Right renal pelvis (tissue), 4 donors: ENCODE measurements at regions not wholly inside any gene's neighbourhood (a gene's known extent, or its start where the extent isn't known, plus 50 kb on each side); places are given as distances from the start of the nearest gene placed in this dataset.

Experiments
- DNase-seq, 4 donors: peaks; one replicate each; pipeline ENCODE4 v3.0.0-alpha.2; 2013; ENCODE audit warnings: low read depth in 4 of 4, low spot score in 3 of 4, missing footprints in 1 of 4

DNA sequence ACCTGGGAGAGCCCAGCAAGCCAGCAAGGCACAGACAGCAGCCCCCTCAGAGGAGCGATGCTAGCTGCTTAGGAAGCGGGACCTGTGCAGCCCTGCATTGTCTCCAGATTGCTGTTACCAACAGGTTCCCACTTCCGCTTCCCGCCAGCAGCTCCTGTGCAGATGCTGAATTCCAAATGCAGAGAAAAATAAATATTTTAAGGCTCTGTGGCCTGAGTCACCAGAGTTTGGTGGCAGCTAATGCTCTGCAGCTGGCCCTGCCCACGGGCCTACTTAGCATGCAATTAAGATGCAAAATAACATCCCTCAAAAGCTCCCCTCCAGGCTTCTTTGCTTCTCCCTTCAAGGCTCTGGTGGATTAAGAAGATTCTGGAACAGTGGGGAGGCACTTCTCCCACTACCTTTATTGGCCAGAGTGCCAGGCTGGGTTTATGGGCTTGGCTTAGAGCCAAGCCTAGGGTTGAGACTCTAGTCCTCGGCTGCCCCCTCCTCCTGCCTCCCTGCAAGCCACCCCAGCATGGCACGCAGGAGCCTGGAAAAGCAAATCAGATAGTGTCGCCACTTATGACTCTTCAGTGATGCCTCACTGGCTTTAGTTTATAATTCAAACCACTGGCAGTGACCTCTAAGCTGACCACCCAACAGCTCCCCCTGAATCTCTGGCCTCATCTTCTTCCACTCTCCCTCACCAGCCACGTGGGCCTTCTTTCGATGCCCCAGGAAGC, 207.1 kb upstream of the ZC3H12A start:
- DNase-seq, result no peak

DNA sequence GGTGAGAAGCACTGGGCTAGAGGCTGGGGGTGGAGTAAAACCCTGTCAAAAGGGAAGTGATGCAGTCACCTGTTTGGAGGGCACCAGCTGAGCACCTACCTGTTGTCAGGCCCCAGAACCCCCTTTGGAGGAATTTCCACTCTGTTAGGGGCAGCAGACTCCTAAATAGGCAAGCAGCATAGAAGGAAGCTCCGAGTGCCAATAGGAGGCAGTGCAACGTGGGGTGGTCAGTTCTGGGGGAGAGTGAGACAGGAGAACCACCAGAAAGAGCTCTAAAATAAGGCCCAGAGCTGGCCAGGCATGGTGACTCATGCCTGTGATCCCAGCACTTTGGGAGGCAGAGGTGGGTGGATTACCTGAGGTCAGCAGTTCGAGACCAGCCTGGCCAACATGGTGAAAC, 203.7 kb upstream of the ZC3H12A start:
- no peak for DNase-seq

DNA sequence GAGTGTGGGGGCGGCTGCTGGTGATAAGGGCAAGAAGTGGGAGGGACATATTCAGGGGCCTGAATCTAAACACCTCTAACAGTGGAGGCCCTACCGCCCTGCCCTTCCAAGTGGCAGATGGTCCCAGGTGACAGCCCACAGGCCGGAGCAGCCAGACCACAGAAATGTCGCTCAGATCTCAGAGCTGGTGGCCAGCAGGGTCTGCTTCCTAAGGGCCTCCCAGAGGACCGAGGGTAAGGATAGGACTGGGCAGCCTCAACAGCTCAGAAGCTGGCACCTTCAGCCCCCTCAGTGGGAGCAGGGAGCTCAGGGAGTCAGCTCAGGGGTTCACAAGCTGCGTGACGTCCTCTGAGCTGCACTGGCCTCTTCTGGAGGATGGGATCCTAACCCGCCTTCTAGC, 201.8 kb upstream of the ZC3H12A start:
- DNase-seq, result no peak

DNA sequence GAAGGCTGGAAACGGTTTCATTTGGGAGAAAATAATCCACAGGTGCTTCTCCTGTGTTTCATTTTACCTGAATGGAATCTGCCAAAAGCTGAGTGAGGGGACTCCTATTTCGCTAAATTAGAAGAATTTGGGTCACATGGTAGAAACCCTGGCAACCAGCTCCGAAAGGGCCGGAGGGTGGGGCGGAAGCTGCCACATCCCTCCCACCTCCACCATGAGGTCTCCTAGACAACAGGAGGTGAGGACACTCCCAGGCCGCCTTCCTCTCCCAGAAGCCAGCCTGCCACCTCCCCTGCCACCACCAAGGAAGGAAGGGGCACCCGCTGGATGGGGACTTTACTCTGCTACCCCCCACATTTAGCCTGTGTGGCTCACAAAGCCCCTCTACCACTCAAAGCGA, 199.9 kb upstream of the ZC3H12A start:
- no peak for DNase-seq

DNA sequence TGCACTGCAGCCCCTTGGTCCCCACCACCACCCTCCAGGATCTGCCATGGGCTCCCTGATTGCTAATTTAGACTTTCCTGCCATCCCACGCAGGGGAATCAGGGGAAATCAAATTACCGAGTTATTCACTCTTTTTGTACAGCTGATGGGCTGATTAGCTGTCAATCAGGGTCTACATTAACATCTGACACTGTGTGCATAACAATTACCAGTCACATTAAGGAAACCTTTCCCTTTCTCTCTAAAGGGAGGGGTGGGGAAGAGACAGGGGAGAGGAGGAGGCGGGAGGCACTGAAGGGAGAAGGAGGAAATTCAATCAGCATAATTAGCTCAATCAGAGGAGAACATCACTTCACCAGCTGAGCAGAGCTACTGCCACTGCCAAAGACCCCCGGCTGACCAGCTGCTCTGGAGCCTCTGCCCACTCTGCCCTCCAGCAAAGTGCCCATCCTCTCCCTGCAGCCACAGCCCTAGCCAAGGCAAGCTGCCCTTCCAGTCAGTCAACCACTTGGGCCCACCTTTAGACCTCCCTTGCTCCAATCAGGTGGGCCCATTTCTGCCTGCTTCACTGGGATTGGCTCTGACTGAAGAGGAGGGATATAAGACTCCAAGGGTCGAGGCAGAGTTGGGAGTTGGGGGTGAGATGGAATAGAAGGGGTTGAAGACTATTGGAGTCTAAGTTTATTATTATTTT, 199.3 kb upstream of the ZC3H12A start:
- no peak for DNase-seq

DNA sequence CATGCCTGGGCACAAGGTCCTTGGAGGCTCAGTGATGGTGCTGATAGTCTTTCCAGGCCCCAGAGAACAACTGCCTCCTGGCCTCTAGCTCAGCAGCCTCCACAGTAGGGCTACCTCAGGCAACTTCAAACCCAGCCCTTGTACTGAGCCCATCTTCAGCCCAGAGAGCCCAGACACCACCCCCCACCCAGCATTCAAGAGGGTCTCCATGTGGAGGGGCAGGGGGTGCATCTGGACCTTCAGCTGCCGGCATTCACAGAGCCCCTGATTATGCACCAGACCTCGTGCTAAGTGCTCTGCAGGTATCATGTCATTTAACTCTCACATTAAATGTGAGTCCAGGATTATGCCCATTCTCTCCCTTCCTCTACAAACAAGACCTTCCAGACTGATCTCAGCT, 197.0 kb upstream of the ZC3H12A start:
- DNase-seq, result no peak

DNA sequence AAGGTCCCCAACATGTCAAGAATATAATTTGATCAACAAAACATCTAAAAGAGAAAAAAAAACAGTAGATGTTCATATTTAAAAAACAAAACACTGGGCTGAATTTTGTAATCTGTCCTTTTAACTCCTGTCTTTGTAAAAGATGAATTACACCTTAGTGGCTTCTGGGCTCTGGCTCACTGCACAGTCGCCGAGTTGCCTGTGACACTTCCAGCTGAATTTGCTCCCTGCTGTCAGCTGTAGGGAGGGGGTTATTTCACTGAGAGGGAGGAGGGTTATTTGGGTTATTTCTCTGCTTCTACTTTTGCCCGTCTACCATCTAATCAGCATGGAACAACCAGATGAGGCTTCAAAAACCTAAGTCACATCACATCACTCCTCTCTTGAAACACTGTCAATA, 193.0 kb upstream of the ZC3H12A start:
- DNase-seq, result no peak

DNA sequence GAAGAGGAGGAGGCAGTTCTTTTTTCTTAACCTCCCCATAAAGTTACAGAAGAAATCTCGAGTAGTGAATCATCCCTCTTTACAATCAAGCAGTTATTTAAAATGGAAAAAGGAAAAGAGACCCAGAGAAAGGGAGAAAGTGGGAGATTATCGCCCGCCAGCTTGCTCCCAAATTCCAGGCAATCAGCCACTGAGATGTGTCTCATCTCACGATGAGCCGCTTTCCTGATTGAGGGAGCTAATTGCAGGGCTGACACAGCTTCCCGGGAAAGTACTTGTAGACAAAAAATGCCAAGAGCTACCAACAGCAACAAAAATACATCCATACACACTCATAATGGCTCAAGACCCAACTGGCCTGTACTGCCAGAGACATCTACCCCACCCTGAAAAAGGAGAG, 191.6 kb upstream of the ZC3H12A start:
- no peak for DNase-seq

DNA sequence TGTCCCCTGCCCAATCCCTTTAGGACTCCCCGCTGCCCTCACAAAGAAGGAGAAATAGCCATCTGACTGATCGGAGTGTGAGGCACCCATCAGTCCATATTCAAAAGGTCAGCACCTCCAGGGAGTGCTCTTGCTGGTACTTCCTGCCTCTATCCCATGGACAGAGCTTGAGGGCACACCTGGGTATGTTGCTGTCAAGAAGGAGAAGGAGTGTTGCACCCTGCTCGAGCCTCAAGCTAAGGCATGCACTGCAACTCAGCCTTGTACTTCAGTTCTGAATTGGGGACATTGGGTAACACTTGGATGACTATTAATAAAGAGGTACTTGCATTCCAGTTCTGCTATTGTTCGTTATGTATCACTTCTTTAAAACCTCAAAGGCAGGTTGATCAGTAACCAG, 190.3 kb upstream of the ZC3H12A start:
- no peak for DNase-seq

DNA sequence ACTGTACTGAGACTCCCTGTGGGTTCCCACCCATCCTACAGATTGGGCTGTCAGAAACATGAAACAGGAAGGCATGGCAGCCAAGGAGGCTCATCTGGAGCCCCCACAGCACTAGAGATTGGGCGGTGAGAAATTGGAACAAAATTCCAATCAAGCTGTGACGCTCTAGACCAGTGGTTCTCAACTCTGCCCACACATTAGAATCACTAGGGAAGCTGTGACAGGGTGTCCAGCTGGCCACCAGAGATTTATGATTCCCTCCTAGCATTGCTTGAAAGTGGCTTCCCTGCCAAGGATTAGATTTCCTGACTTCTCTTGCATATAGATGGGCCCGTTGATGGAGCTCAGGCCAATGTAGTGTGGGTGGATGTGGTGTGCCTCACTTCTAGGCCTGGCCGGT, 187.5 kb upstream of the ZC3H12A start:
- DNase-seq, result no peak

DNA sequence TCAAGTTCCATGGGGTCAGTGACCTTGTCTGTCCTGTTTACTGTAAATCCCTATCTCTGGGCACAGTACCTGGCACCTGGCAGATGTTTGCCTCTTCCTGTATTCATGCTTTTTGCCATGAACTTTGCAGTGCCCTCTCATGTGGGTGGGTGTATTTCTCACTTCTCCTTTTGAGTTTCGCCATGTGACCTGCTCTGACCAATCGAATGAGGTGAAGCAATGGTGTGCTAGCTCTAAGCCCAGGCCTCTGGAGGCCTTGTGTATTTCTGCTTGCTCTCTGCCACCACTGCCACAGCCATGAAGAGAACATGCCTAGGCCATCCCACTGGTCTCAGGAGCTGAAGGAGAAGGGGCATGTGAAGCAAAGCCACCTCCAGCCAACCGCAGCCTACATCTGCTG, 185.5 kb upstream of the ZC3H12A start:
- DNase-seq, result no peak

DNA sequence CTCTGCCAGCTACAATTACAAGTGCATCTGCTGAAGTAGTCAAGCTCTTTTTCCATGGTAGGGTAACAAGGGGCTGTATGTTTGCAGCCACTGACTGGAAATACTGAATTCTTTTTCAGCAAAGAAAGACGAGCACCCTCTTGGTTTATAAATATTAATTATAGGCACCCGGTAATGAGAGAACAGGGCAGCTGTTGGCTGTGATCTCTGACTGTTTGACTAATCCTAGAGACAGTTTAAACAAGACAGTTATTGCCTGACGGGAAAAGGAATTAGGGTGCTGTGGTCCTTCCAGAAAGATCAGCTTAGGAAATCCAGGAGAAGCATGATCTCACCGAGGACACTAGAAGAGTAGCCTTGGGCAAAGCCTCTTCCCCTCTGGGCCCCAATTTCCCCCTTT, 183.7 kb upstream of the ZC3H12A start:
- no peak for DNase-seq

DNA sequence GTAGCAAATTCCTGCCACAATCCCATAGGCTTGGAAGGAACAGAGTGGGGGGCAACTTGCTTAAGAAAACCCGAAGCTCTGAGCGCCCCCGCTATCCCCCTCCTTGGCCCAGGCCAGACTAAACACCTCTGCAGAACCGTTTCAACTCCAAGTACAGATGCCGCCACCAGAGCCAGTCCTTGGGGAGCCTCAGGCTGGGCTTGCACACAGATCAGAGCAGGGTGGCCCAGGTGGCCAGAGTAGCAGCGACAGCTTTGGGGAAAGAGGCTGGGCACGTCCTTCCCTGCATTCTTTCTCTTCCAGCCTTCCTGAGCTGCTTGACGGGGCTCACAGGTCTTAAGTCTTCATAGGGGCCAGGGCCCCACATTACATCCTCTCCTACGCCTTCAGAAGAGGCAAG, 181.6 kb upstream of the ZC3H12A start:
- no peak for DNase-seq

DNA sequence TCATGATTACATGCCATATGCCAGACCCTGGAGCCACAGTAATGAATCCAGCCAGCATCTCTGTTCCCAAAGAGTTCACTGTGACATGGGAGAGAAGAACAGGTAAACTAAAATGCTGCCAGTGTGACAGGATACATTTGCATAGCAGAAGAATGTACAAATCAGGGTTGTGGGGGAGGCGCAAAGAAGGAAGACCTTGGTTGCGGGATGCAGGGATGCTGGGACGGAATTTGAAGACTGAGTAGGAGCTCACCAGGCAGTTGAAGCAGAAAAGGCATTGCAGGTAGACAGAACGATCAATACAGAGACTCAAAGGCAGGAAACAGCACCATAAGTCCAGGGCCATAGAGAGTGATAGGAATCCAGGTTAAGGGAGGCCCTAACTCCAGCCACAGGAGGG, 180.3 kb upstream of the ZC3H12A start:
- no peak for DNase-seq

DNA sequence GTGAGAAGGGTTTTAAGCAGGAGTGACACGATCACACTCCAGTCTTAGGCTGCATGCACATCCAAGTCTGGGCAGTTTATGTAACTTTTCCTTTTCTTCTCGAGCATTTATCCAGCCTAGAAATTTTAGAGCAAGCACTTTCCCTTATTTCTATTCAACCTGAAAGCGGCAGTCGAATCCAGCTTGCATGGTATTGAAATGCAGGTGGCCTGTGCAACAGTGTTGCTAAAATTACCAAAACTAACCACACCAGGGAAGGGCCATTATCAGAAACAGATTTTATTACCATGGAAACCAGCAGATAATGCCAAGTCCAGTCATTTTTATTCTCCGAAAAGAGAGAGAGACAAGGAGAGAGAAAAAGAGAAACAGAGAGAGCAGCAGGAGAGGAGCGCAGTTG, 179.9 kb upstream of the ZC3H12A start:
- DNase-seq, result no peak

DNA sequence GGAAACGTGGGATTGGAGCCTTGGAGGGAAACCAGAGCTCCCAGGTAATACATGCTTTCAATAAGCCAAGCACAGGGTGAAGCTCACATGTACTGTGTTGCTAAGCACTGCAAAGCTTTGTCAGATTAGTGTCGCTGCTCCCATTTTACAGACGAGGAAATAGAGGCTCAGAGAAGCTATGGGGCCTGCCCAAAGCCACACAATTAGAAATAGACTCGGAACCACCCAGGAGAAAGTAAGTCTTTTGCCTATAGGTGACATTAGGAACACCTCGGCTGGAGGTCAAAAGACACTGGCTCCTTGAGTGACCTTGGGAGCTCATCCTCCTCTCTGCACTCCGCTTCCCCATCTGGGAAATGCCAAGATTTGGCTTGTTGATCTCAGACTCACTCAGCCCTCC, 175.6 kb upstream of the ZC3H12A start:
- no peak for DNase-seq

DNA sequence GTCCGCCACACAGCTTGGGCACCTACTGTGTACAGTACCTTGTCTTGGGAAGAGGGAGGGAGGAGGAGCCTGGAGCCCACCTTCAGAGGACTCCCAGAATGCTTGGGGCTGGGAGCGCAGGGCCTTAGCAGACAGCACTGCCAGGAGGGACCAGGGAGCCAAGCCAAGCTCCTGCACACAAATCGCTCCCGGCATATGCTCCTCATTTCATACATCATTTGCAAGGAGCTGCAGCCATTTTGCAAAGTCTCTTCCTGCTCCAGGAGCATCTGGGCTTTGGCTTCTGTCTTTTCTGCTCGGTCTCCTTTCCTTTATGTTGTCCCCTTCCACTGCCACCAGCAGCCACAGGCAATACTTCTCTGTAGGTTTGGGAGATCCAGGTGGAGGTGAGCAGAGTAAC, 175.2 kb upstream of the ZC3H12A start:
- DNase-seq, result no peak

DNA sequence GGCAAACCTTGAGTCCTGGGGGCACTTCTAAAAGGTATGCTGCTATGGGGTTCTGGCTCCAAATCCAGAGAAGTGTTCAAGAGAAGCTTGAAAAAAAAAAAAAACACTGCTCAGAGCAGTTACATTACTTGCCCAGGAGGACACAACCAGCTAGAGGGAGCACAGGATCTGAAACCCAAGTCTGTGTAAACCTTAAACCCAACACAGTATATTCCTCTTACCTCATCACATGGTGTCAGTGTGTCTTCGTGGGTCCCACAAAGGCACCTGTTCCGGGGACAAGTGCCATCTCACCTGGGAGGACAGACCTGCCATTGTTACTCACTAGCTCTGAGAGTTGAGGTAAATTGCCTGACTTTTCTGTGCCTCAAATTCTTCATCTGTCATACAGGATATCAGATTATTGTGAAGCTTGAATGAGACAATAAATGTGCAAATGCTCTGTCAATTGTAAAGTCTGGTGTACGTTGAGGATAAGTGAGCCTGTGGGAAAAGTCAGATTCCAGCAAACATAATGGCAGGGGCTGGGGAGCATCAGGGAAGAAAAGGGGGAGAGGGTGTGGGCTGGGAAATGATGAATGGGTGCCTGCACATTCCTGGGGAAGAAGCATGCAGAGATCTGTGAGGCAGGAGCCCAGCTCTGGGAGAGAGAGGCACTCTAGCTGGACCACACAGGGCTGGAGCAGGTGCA, 170.4 kb upstream of the ZC3H12A start:
- DNase-seq, result no peak

DNA sequence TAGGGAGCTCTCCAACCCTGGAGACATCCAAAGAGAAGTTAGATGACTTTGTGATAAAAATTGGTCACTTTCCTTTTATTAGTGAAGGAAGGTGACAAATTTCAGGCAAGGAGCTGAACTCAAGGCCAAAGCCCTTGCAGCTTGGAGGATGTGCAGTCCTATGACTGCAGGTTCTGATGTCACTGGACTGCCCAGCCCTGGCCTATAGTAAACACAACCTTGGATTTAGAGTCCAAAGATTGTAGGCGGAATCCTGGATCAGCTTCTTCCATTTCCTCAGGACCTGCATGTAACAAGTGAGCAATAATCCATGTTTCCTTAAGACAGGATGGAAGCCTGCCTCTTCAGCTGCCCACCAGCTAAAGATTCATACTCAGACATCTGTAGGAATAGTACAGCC, 169.3 kb upstream of the ZC3H12A start:
- DNase-seq, result no peak

DNA sequence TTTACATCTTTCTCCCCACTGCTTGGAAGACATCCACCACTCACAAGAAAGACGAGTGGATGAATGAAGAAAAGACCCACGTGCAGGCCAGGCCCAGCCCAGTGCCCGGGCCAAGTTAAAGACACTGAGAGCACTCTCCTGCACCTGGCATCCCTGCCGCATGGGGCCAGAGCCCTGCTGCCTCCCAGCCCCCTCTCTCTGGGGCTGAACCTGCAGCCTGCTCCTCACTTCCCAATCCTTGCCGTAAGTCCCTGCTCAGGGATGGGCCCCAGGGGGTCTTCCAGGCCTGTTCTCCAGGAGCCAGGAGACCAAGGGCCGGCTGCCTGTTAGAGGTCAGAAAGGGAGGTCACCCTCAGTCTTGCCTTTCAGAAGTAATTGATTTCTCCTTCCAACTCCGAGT, 168.5 kb upstream of the ZC3H12A start:
- DNase-seq, result no peak

DNA sequence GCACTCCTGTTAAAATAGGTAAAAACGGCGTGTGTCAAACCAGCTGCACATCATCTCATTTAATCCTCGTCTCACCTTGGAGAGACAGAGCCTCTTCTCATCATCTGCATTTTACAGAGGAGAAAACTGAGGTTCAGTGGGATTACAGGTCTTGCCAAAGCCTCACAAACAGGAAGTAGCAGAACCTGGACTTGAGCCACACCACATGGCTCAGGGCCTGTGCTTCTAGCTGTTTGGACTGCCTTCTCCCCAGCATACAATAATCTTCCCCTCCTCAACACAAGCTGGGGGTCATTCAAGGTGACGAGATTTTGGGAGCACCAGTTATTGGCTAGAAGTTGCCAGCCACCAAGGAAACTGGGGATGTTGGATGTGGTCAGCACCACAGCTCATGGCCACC, 167.9 kb upstream of the ZC3H12A start:
- no peak for DNase-seq

DNA sequence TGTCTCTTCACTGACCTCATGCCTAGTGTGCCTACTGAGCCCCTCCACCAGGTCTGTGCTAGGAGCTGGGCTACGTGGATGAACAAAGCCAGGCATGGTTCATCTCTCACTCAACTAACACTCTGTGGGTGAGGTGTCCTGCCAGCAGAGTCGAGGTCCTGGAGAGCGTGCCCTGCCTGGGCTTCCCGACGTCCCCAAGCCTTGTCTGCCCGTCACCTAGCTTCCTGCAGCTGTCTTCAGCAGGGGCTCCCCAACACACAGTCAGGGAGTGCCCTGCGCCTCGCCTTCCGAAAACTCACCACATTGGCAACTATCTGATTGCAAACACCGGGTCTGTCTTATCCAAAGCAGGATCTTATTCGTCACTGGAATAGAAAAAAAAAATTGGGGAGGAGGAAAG, 167.5 kb upstream of the ZC3H12A start:
- no peak for DNase-seq
